ENCODE measurements at regions not wholly inside any gene's neighbourhood (a gene's known extent, or its start where the extent isn't known, plus 50 kb on each side); places are given as distances from the start of the nearest gene placed in this dataset.

- no peak for FAIRE-seq
- no peak overlapping the region for H2AFZ ChIP-seq (ENCODE audit: low read length)
- H3K27me3 ChIP-seq (ENCODE audit: control insufficient read depth in 1 of 2, insufficient read depth in 2 of 2, low read length in 2 of 2), result no peaks in the 10 kb centered on the region
- no peak for ATAC-seq
- H3K36me3 ChIP-seq (replicated peaks in 1 of 2; ENCODE audit: control insufficient read depth in 1 of 2, insufficient read depth in 2 of 2, low read length in 2 of 2), result no peaks in the 10 kb centered on the region
- H3K4me3 ChIP-seq (replicated peaks in 1 of 3; ENCODE audit: insufficient read depth in 1 of 3, low read depth in 2 of 3, low read length in 3 of 3), result no peak overlapping the region
- ChIA-PET CTCF (ENCODE audit: low intra/inter-chr PET ratio, low total read pairs) (no interaction called here), POLR2A (no interaction called here)
- no peak overlapping the region for H3K4me2 ChIP-seq (ENCODE audit: low read depth, low read length)
- H4K20me1 ChIP-seq (ENCODE audit: insufficient read depth, low read length), result no peaks in the 10 kb centered on the region
- no peak overlapping the region for H3K9ac ChIP-seq (ENCODE audit: insufficient read depth, low read depth, low read length)
- no peak for DNase-seq (ENCODE audit: low spot score)
- WGBS (ENCODE audit: low lambda C conversion rate), result 8% methylated on average over 2 of the region's 2 CpGs
- H3K27ac ChIP-seq (ENCODE audit: extremely low read length, insufficient read depth, low read length), result no peak overlapping the region
- no peaks in the 10 kb centered on the region for H3K4me1 ChIP-seq (ENCODE audit: insufficient read depth, low read length)
- no TSS peak for BruUV-seq (replicated peaks)
- no peaks in the 10 kb centered on the region for H3K79me2 ChIP-seq (ENCODE audit: insufficient read depth, low read length)
- TF ChIP-seq ZBTB3 (CRISPR knock-in tag; IDR thresholded peaks at IDR 0.05; ENCODE audit: borderline replicate concordance, low read depth) (no peak), ZSCAN20 (CRISPR knock-in tag; IDR thresholded peaks at IDR 0.05; ENCODE audit: borderline replicate concordance) (no peak), POGK (CRISPR knock-in tag; conservative IDR thresholded peaks at IDR 0.05) (no peak), ZNF558 (CRISPR knock-in tag; IDR thresholded peaks at IDR 0.05; ENCODE audit: borderline replicate concordance) (no peak), EED (CRISPR knock-in tag; IDR thresholded peaks at IDR 0.05) (no peak), SRF (IDR thresholded peaks at IDR 0.05; ENCODE audit: low read depth, low read length) (no peak), KDM5B (CRISPR knock-in tag; IDR thresholded peaks at IDR 0.05; ENCODE audit: borderline replicate concordance) (no peak), ZNF747 (CRISPR knock-in tag; IDR thresholded peaks at IDR 0.05; ENCODE audit: borderline replicate concordance) (no peak), KAT8 (CRISPR knock-in tag; IDR thresholded peaks at IDR 0.05) (no peak), PRDM4 (CRISPR knock-in tag; IDR thresholded peaks at IDR 0.05; ENCODE audit: borderline replicate concordance) (no peak)
- in situ Hi-C loops (cut with HindIII; ENCODE audit: extremely low pct_ligation_motif_present, low pct_unique_long_range_greater_than_20kb), result no loop called here
- H3K9me3 ChIP-seq (ENCODE audit: low read length), result no peaks in the 10 kb centered on the region
- intact Hi-C loops (cut with micrococcal nuclease; ENCODE audit: unreplicated experiment), result loop anchor here (10.0 kb wide), 1 partner anchor 74 kb away; no protein-coding TSS in a partner anchor
Measured at GRCh38 chr5:163790497-163790896, 285.1 kb downstream of the MAT2B start.
